Activated CD4-positive, CD25-positive, alpha-beta regulatory T cell treated with anti-CD3 and anti-CD28 coated beads, Interleukin-2, amount 50 U/mL, for 72 hours (primary cell): ENCODE measurements at regions not wholly inside any gene's neighbourhood (a gene's known extent, or its start where the extent isn't known, plus 50 kb on each side); places are given as distances from the start of the nearest gene placed in this dataset.

Experiments
- DNase-seq: peaks from one replicate; pipeline ENCODE4 v3.0.0; 2021

GRCh38 chr12:127539226-127539858 lies 727.6 kb upstream of the TMEM132C start:
- DNase-seq = no peak

- no peak for DNase-seq
Observed at GRCh38 chr12:127542391-127542790, 724.6 kb upstream of the TMEM132C start.

GRCh38 chr12:127542931-127543330 lies 724.0 kb upstream of the TMEM132C start:
- no peak for DNase-seq

- DNase-seq = no peak
Observed at GRCh38 chr12:127546721-127547505, 720.1 kb upstream of the TMEM132C start.

GRCh38 chr12:127548123-127548553 lies 718.8 kb upstream of the TMEM132C start:
- DNase-seq = no peak

- no peak for DNase-seq
Observed at GRCh38 chr12:127550271-127550670, 716.7 kb upstream of the TMEM132C start.

- no peak for DNase-seq
Observed at GRCh38 chr12:127552838-127553237, 714.1 kb upstream of the TMEM132C start.

- no peak for DNase-seq
Observed at GRCh38 chr12:127555071-127555470, 711.9 kb upstream of the TMEM132C start.

GRCh38 chr12:127556231-127556886 lies 710.6 kb upstream of the TMEM132C start:
- no peak for DNase-seq

- DNase-seq = no peak
Observed at GRCh38 chr12:127558361-127558760, 708.6 kb upstream of the TMEM132C start.

- peak; percentile 31 for DNase-seq
Observed at GRCh38 chr12:127559349-127560040, 707.5 kb upstream of the TMEM132C start.

- DNase-seq = no peak
Observed at GRCh38 chr12:127560041-127560478, 706.9 kb upstream of the TMEM132C start.

- no peak for DNase-seq
Observed at GRCh38 chr12:127562816-127563215, 704.2 kb upstream of the TMEM132C start.

GRCh38 chr12:127565241-127565640 lies 701.7 kb upstream of the TMEM132C start:
- DNase-seq = no peak

GRCh38 chr12:127567531-127567930 lies 699.4 kb upstream of the TMEM132C start:
- DNase-seq = no peak

- DNase-seq = no peak
Observed at GRCh38 chr12:127570387-127570786, 696.6 kb upstream of the TMEM132C start.

- no peak for DNase-seq
Observed at GRCh38 chr12:127570793-127571360, 696.1 kb upstream of the TMEM132C start.

- DNase-seq = no peak
Observed at GRCh38 chr12:127571578-127571977, 695.4 kb upstream of the TMEM132C start.

- no peak for DNase-seq
Observed at GRCh38 chr12:127579446-127579845, 687.5 kb upstream of the TMEM132C start.

- DNase-seq = no peak
Observed at GRCh38 chr12:127582074-127582473, 684.9 kb upstream of the TMEM132C start.

- no peak for DNase-seq
Observed at GRCh38 chr12:127583041-127583440, 683.9 kb upstream of the TMEM132C start.

GRCh38 chr12:127588249-127588648 lies 678.7 kb upstream of the TMEM132C start:
- DNase-seq = no peak

GRCh38 chr12:127589541-127589940 lies 677.4 kb upstream of the TMEM132C start:
- DNase-seq = no peak
